Thyroid gland (tissue), 4 donors: ENCODE measurements at regions not wholly inside any gene's neighbourhood (a gene's known extent, or its start where the extent isn't known, plus 50 kb on each side); places are given as distances from the start of the nearest gene placed in this dataset.

ENCODE experiments used
- DNase-seq, 2 donors: peaks; one replicate each; pipeline ENCODE4 v3.0.0-alpha.2; 2019
- H3K27ac ChIP-seq, 3 donors: fragments of 200-600 bp; sonication (generic); 1 replicate in 2 of 3; 2 replicates in 1 of 3; pipeline ENCODE4 v1.5.1; 2016 to 2019; ENCODE audit warnings: mild to moderate bottlenecking in 1 of 3, moderate library complexity in 1 of 3
- H3K27me3 ChIP-seq: fragments of 200-600 bp; sonication (generic); one replicate; pipeline ENCODE4 v1.5.1; 2019
- H3K36me3 ChIP-seq, 2 donors: fragments of 200-600 bp; sonication (generic); one replicate each; pipeline ENCODE4 v1.5.1; 2016 to 2019
- H3K4me1 ChIP-seq, 2 donors: fragments of 200-600 bp; sonication (generic); one replicate each; pipeline ENCODE4 v1.5.1; 2017 to 2019
- H3K4me3 ChIP-seq, 3 donors: fragments of 200-600 bp; sonication (generic); replicated peaks in 1 of 3; 1 replicate in 2 of 3; 2 replicates in 1 of 3; pipeline ENCODE4 v1.5.1; 2016; ENCODE audit warnings: mild to moderate bottlenecking in 1 of 3
- H3K9me3 ChIP-seq: fragments of 200-600 bp; sonication (generic); one replicate; pipeline ENCODE4 v1.5.1; 2017
- CTCF ChIP-seq, 6 experiments: fragments of 200-600 bp in 3 of 6; fragments of 450-650 bp in 3 of 6; sonication (generic) in 3 of 6; IDR thresholded peaks; one replicate each; pipeline ENCODE4 v1.5.1; 2016 to 2019; ENCODE audit warnings: antibody characterized with exemption in 6 of 6, mild to moderate bottlenecking in 2 of 6, inconsistent platforms in 1 of 6, moderate library complexity in 1 of 6
- POLR2A ChIP-seq, 2 donors: fragments of 450-650 bp; IDR thresholded peaks; one replicate each; pipeline ENCODE4 v1.6.1; 2017; ENCODE audit warnings: antibody characterized with exemption in 2 of 2, mild to moderate bottlenecking in 2 of 2, moderate library complexity in 1 of 2
- WGBS, 2 donors: methylation state at CpG; one replicate each; pipeline ENCODE4 v1.1.5; 2017; 5-methylcytosine and 5-hydroxymethylcytosine counted together
- intact Hi-C: fragments of 100-400 bp; cut with DNase I; formaldehyde crosslinking; loops from one replicate; pipeline ENCODE4 v1.15.1; 2023

GRCh38 chr12:73950507-73950906 is 587.1 kb upstream of the ATXN7L3B start:
- H3K4me3 ChIP-seq: no peak overlapping the region
- intact Hi-C loops: no loop called here
- no peaks in the 10 kb centered on the region for H3K36me3 ChIP-seq
- no peaks in the 10 kb centered on the region for H3K27me3 ChIP-seq
- H3K27ac ChIP-seq: no peak overlapping the region
- no peaks in the 10 kb centered on the region for H3K4me1 ChIP-seq
- H3K9me3 ChIP-seq: no peaks in the 10 kb centered on the region
- DNase-seq: peak in 1 of 2 donors; percentile 10
- 11 to 24% methylated on average over 1 of the region's 1 CpG for WGBS, 2 donors
- TF ChIP-seq POLR2A (IDR thresholded peaks at IDR 0.05) (no peak), CTCF (IDR thresholded peaks at IDR 0.05) (no peak)

- no peak overlapping the region for H3K27ac ChIP-seq
- no peaks in the 10 kb centered on the region for H3K4me1 ChIP-seq
- TF ChIP-seq CTCF (IDR thresholded peaks at IDR 0.05): no peak
- no peaks in the 10 kb centered on the region for H3K9me3 ChIP-seq
- H3K27me3 ChIP-seq: no peaks in the 10 kb centered on the region
- WGBS, 2 donors: 64 to 74% methylated on average over 3 of the region's 3 CpGs
- DNase-seq: peak; percentile 18 to 47
- no peak overlapping the region for H3K4me3 ChIP-seq
- H3K36me3 ChIP-seq: no peaks in the 10 kb centered on the region
- intact Hi-C loops: no loop called here
Observed at GRCh38 chr12:73951956-73952703, 585.5 kb upstream of the ATXN7L3B start.

- H3K4me1 ChIP-seq: no peaks in the 10 kb centered on the region
- H3K27me3 ChIP-seq: no peaks in the 10 kb centered on the region
- H3K4me3 ChIP-seq: no peak overlapping the region
- no peak for DNase-seq
- 87 to 92% methylated on average over 3 of the region's 3 CpGs for WGBS, 2 donors
- TF ChIP-seq POLR2A (IDR thresholded peaks at IDR 0.05): no peak
- TF ChIP-seq CTCF (IDR thresholded peaks at IDR 0.05): no peak
- no peak overlapping the region for H3K27ac ChIP-seq
- intact Hi-C loops: no loop called here
- no peaks in the 10 kb centered on the region for H3K9me3 ChIP-seq
- H3K36me3 ChIP-seq: no peaks in the 10 kb centered on the region
Observed at GRCh38 chr12:73964641-73965040, 573.0 kb upstream of the ATXN7L3B start.

GRCh38 chr12:73973486-73973885 is 564.1 kb upstream of the ATXN7L3B start:
- TF ChIP-seq CTCF (IDR thresholded peaks at IDR 0.05): no peak
- no peak for TF ChIP-seq POLR2A (IDR thresholded peaks at IDR 0.05)
- 71 to 74% methylated on average over 1 of the region's 1 CpG for WGBS, 2 donors

GRCh38 chr12:73984552-73984951 is 553.1 kb upstream of the ATXN7L3B start:
- 87 to 97% methylated on average over 1 of the region's 1 CpG for WGBS, 2 donors
- TF ChIP-seq POLR2A (IDR thresholded peaks at IDR 0.05) (no peak), CTCF (IDR thresholded peaks at IDR 0.05) (no peak)
- Histone ChIP-seq H3K9me3 (no peaks in the 10 kb centered on the region), H3K27me3 (no peaks in the 10 kb centered on the region), H3K4me1 (no peaks in the 10 kb centered on the region), H3K4me3 (no peak overlapping the region), H3K36me3 (no peaks in the 10 kb centered on the region), H3K27ac (no peak overlapping the region)
- intact Hi-C loops: no loop called here
- no peak for DNase-seq

More at GRCh38 chr12:73973486-73973885, 564.1 kb upstream of the ATXN7L3B start:
- H3K9me3 ChIP-seq: no peaks in the 10 kb centered on the region
- no peaks in the 10 kb centered on the region for H3K27me3 ChIP-seq
- no peaks in the 10 kb centered on the region for H3K4me1 ChIP-seq
- H3K27ac ChIP-seq: no peak overlapping the region
- no peaks in the 10 kb centered on the region for H3K36me3 ChIP-seq
- no peak overlapping the region for H3K4me3 ChIP-seq
- intact Hi-C loops: no loop called here
- no peak for DNase-seq
